ENCODE measurements at regions not wholly inside any gene's neighbourhood (a gene's known extent, or its start where the extent isn't known, plus 50 kb on each side); places are given as distances from the start of the nearest gene placed in this dataset.

GRCh38 chr6:125552819-125553218, 196.6 kb upstream of the HEY2 start:
- WGBS: 94% methylated on average over 1 of the region's 1 CpG
- DNase-seq (ENCODE audit: low read depth in 6 of 9, low spot score in 9 of 9): no peak
- no peaks in the 10 kb centered on the region for H3K9me3 ChIP-seq (ENCODE audit: control insufficient read depth in 2 of 2, insufficient read depth in 1 of 2, low read length in 1 of 2)
- H3K4me3 ChIP-seq (ENCODE audit: low read length in 2 of 2): no peak overlapping the region
- H3K4me1 ChIP-seq (ENCODE audit: control insufficient read depth in 2 of 2, insufficient read depth in 2 of 2, low read length in 2 of 2): no peaks in the 10 kb centered on the region
- H3K27ac ChIP-seq (ENCODE audit: low read depth in 1 of 2, low read length in 1 of 2): no peak overlapping the region
- no peaks in the 10 kb centered on the region for H3K36me3 ChIP-seq (ENCODE audit: control insufficient read depth in 2 of 2, insufficient read depth in 2 of 2, low read length in 1 of 2)
- H3K27me3 ChIP-seq (ENCODE audit: control insufficient read depth in 2 of 2, insufficient read depth in 1 of 2, low read length in 1 of 2): no peaks in the 10 kb centered on the region

DNA sequence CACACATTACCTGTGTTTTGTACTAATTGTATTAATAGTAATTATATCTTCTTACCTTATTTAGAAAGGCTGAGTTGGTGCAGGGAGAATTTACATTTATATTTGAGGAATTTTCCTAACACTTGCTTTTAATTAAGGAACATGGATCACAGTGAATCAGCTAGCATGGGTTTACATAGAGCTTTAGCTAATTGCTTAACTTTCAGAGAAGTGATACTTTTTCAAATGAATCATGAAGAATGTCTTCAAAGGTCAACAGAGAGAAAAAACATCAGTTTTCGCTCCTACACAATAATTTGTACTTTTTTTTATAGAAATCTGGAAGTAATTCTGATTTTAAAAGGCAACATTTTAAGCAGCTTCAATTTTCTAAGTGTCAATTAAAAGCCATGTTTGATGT, 195.0 kb upstream of the HEY2 start:
- no peaks in the 10 kb centered on the region for H3K9me3 ChIP-seq (ENCODE audit: control insufficient read depth in 2 of 2, insufficient read depth in 1 of 2, low read length in 1 of 2)
- H3K27ac ChIP-seq (ENCODE audit: low read depth in 1 of 2, low read length in 1 of 2): no peak overlapping the region
- no peak overlapping the region for H3K4me3 ChIP-seq (ENCODE audit: low read length in 2 of 2)
- no peaks in the 10 kb centered on the region for H3K4me1 ChIP-seq (ENCODE audit: control insufficient read depth in 2 of 2, insufficient read depth in 2 of 2, low read length in 2 of 2)
- 83% methylated on average over 1 of the region's 1 CpG for WGBS
- no peak for DNase-seq (ENCODE audit: low read depth in 6 of 9, low spot score in 9 of 9)
- no peaks in the 10 kb centered on the region for H3K36me3 ChIP-seq (ENCODE audit: control insufficient read depth in 2 of 2, insufficient read depth in 2 of 2, low read length in 1 of 2)
- no peaks in the 10 kb centered on the region for H3K27me3 ChIP-seq (ENCODE audit: control insufficient read depth in 2 of 2, insufficient read depth in 1 of 2, low read length in 1 of 2)

- DNase-seq (ENCODE audit: low read depth in 6 of 9, low spot score in 9 of 9): no peak
- H3K27me3 ChIP-seq (ENCODE audit: control insufficient read depth in 2 of 2, insufficient read depth in 1 of 2, low read length in 1 of 2): no peaks in the 10 kb centered on the region
- H3K27ac ChIP-seq (ENCODE audit: low read depth in 1 of 2, low read length in 1 of 2): no peak overlapping the region
- H3K9me3 ChIP-seq (ENCODE audit: control insufficient read depth in 2 of 2, insufficient read depth in 1 of 2, low read length in 1 of 2): no peaks in the 10 kb centered on the region
- H3K4me1 ChIP-seq (ENCODE audit: control insufficient read depth in 2 of 2, insufficient read depth in 2 of 2, low read length in 2 of 2): no peaks in the 10 kb centered on the region
- H3K4me3 ChIP-seq (ENCODE audit: low read length in 2 of 2): no peak overlapping the region
- no peaks in the 10 kb centered on the region for H3K36me3 ChIP-seq (ENCODE audit: control insufficient read depth in 2 of 2, insufficient read depth in 2 of 2, low read length in 1 of 2)
- 90% methylated on average over 7 of the region's 7 CpGs for WGBS
Measured at GRCh38 chr6:125558241-125558843, 191.1 kb upstream of the HEY2 start.

GRCh38 chr6:125558907-125559306, 190.5 kb upstream of the HEY2 start:
- Histone ChIP-seq H3K4me1 (ENCODE audit: control insufficient read depth in 2 of 2, insufficient read depth in 2 of 2, low read length in 2 of 2) (no peaks in the 10 kb centered on the region), H3K9me3 (ENCODE audit: control insufficient read depth in 2 of 2, insufficient read depth in 1 of 2, low read length in 1 of 2) (no peaks in the 10 kb centered on the region), H3K27ac (ENCODE audit: low read depth in 1 of 2, low read length in 1 of 2) (no peak overlapping the region), H3K36me3 (ENCODE audit: control insufficient read depth in 2 of 2, insufficient read depth in 2 of 2, low read length in 1 of 2) (no peaks in the 10 kb centered on the region), H3K27me3 (ENCODE audit: control insufficient read depth in 2 of 2, insufficient read depth in 1 of 2, low read length in 1 of 2) (no peaks in the 10 kb centered on the region), H3K4me3 (ENCODE audit: low read length in 2 of 2) (no peak overlapping the region)
- 88% methylated on average over 3 of the region's 3 CpGs for WGBS
- DNase-seq (ENCODE audit: low read depth in 6 of 9, low spot score in 9 of 9): no peak

DNA sequence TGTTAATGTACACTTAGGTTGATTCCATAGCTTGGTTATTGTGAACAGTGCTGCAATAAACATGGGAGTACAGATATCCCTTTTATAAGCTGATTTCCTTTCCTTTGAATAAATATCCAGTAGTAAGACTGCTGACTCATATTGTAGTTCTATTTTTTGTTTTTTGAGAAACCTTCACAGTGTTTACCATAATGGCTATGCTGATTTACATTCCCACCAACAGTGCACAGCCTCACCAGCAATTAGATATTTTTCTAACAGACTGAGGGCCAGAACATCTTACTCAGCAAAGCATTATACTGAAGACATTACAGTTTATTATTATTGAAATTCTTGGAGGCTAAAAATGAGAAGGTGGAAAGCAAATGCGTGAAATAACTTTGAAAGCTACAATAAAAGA, 187.3 kb upstream of the HEY2 start:
- Histone ChIP-seq H3K4me1 (ENCODE audit: control insufficient read depth in 2 of 2, insufficient read depth in 2 of 2, low read length in 2 of 2) (no peaks in the 10 kb centered on the region), H3K27ac (ENCODE audit: low read depth in 1 of 2, low read length in 1 of 2) (no peak overlapping the region), H3K9me3 (ENCODE audit: control insufficient read depth in 2 of 2, insufficient read depth in 1 of 2, low read length in 1 of 2) (no peaks in the 10 kb centered on the region), H3K27me3 (ENCODE audit: control insufficient read depth in 2 of 2, insufficient read depth in 1 of 2, low read length in 1 of 2) (no peaks in the 10 kb centered on the region), H3K36me3 (ENCODE audit: control insufficient read depth in 2 of 2, insufficient read depth in 2 of 2, low read length in 1 of 2) (no peaks in the 10 kb centered on the region), H3K4me3 (ENCODE audit: low read length in 2 of 2) (no peak overlapping the region)
- 99% methylated on average over 1 of the region's 1 CpG for WGBS
- DNase-seq (ENCODE audit: low read depth in 6 of 9, low spot score in 9 of 9): no peak

GRCh38 chr6:125564941-125565340, 184.5 kb upstream of the HEY2 start:
- no peaks in the 10 kb centered on the region for H3K4me1 ChIP-seq (ENCODE audit: control insufficient read depth in 2 of 2, insufficient read depth in 2 of 2, low read length in 2 of 2)
- no peaks in the 10 kb centered on the region for H3K27me3 ChIP-seq (ENCODE audit: control insufficient read depth in 2 of 2, insufficient read depth in 1 of 2, low read length in 1 of 2)
- no peaks in the 10 kb centered on the region for H3K9me3 ChIP-seq (ENCODE audit: control insufficient read depth in 2 of 2, insufficient read depth in 1 of 2, low read length in 1 of 2)
- no peak overlapping the region for H3K27ac ChIP-seq (ENCODE audit: low read depth in 1 of 2, low read length in 1 of 2)
- no peak overlapping the region for H3K4me3 ChIP-seq (ENCODE audit: low read length in 2 of 2)
- no peaks in the 10 kb centered on the region for H3K36me3 ChIP-seq (ENCODE audit: control insufficient read depth in 2 of 2, insufficient read depth in 2 of 2, low read length in 1 of 2)
- DNase-seq (ENCODE audit: low read depth in 6 of 9, low spot score in 9 of 9): no peak
- 97% methylated on average over 5 of the region's 5 CpGs for whole genome bisulfite sequencing

DNA sequence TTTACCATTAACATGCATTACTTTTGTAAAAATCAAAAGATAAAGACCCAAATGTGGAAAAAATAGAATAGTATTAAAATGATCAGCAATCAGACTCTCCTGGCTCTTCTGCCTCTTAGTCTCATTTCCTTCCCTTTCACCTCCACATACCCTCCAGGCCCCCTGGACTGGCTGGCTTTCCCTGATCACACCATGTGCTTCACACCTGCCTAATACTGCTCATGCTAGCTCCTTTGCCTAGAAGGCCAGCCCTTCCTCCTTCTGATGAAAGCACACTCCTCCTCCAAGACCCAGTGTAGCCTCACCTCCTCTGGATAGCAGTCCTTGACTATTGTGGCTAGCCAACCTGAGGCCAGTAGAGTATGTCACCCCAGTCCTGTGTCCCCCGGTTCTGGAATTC, 182.0 kb upstream of the HEY2 start:
- Histone ChIP-seq H3K27me3 (ENCODE audit: control insufficient read depth in 2 of 2, insufficient read depth in 1 of 2, low read length in 1 of 2) (no peaks in the 10 kb centered on the region), H3K27ac (ENCODE audit: low read depth in 1 of 2, low read length in 1 of 2) (no peak overlapping the region), H3K9me3 (ENCODE audit: control insufficient read depth in 2 of 2, insufficient read depth in 1 of 2, low read length in 1 of 2) (no peaks in the 10 kb centered on the region), H3K36me3 (ENCODE audit: control insufficient read depth in 2 of 2, insufficient read depth in 2 of 2, low read length in 1 of 2) (no peaks in the 10 kb centered on the region), H3K4me1 (ENCODE audit: control insufficient read depth in 2 of 2, insufficient read depth in 2 of 2, low read length in 2 of 2) (no peaks in the 10 kb centered on the region), H3K4me3 (ENCODE audit: low read length in 2 of 2) (no peak overlapping the region)
- 98% methylated on average over 1 of the region's 1 CpG for WGBS
- DNase-seq (ENCODE audit: low read depth in 6 of 9, low spot score in 9 of 9): no peak

- Histone ChIP-seq H3K27ac (ENCODE audit: low read depth in 1 of 2, low read length in 1 of 2) (no peak overlapping the region), H3K4me1 (ENCODE audit: control insufficient read depth in 2 of 2, insufficient read depth in 2 of 2, low read length in 2 of 2) (no peaks in the 10 kb centered on the region), H3K27me3 (ENCODE audit: control insufficient read depth in 2 of 2, insufficient read depth in 1 of 2, low read length in 1 of 2) (no peaks in the 10 kb centered on the region), H3K4me3 (ENCODE audit: low read length in 2 of 2) (no peak overlapping the region), H3K9me3 (ENCODE audit: control insufficient read depth in 2 of 2, insufficient read depth in 1 of 2, low read length in 1 of 2) (no peaks in the 10 kb centered on the region), H3K36me3 (ENCODE audit: control insufficient read depth in 2 of 2, insufficient read depth in 2 of 2, low read length in 1 of 2) (no peaks in the 10 kb centered on the region)
- WGBS: 97% methylated on average over 4 of the region's 4 CpGs
- no peak for DNase-seq (ENCODE audit: low read depth in 6 of 9, low spot score in 9 of 9)
Measured at GRCh38 chr6:125568609-125569008, 180.8 kb upstream of the HEY2 start.

GRCh38 chr6:125570526-125570925, 178.9 kb upstream of the HEY2 start:
- DNase-seq (ENCODE audit: low read depth in 6 of 9, low spot score in 9 of 9): no peak
- no peak overlapping the region for H3K4me3 ChIP-seq (ENCODE audit: low read length in 2 of 2)
- WGBS: 92% methylated on average over 2 of the region's 2 CpGs

More at GRCh38 chr6:125570526-125570925, 178.9 kb upstream of the HEY2 start:
- no peaks in the 10 kb centered on the region for H3K36me3 ChIP-seq (ENCODE audit: control insufficient read depth in 2 of 2, insufficient read depth in 2 of 2, low read length in 1 of 2)
- H3K27ac ChIP-seq (ENCODE audit: low read depth in 1 of 2, low read length in 1 of 2): no peak overlapping the region
- no peaks in the 10 kb centered on the region for H3K4me1 ChIP-seq (ENCODE audit: control insufficient read depth in 2 of 2, insufficient read depth in 2 of 2, low read length in 2 of 2)
- no peaks in the 10 kb centered on the region for H3K9me3 ChIP-seq (ENCODE audit: control insufficient read depth in 2 of 2, insufficient read depth in 1 of 2, low read length in 1 of 2)
- no peaks in the 10 kb centered on the region for H3K27me3 ChIP-seq (ENCODE audit: control insufficient read depth in 2 of 2, insufficient read depth in 1 of 2, low read length in 1 of 2)

All from thymus (tissue), 11 donors.